Left ventricle myocardium inferior (tissue), 1 donor: ENCODE measurements at regions not wholly inside any gene's neighbourhood (a gene's known extent, or its start where the extent isn't known, plus 50 kb on each side); places are given as distances from the start of the nearest gene placed in this dataset.

ENCODE experiments used
- DNase-seq: peaks from one replicate; pipeline ENCODE4 v3.0.0-alpha.2; 2020
- H3K27ac ChIP-seq: fragments of 200-600 bp; replicated peaks from 2 replicates; pipeline ENCODE4 v1.8.0; 2021
- H3K27me3 ChIP-seq: fragments of 200-600 bp; 2 replicates; pipeline ENCODE4 v1.8.0; 2021; ENCODE audit warnings: low read depth
- H3K36me3 ChIP-seq: fragments of 200-600 bp; 2 replicates; pipeline ENCODE4 v1.8.0; 2021
- H3K4me1 ChIP-seq: fragments of 200-600 bp; 2 replicates; pipeline ENCODE4 v1.8.0; 2021
- H3K4me3 ChIP-seq: fragments of 200-600 bp; 2 replicates; pipeline ENCODE4 v1.8.0; 2021; ENCODE audit warnings: mild to moderate bottlenecking, moderate library complexity
- H3K9me3 ChIP-seq: fragments of 200-600 bp; replicated peaks from 2 replicates; pipeline ENCODE4 v1.8.0; 2021
- intact Hi-C: fragments of 100-400 bp; cut with micrococcal nuclease; formaldehyde crosslinking; loops from one replicate; pipeline ENCODE4 v1.11.0; 2022
- TF ChIP-seq, protein P1 (sequence below): fragments of 200-600 bp; IDR thresholded peaks from 2 replicates; pipeline ENCODE4 v1.8.0; 2021; ENCODE audit warnings: antibody characterized with exemption, mild to moderate bottlenecking, borderline replicate concordance
- donor health status: DM: no; HTN: yes; CAD: no; lungs with severe emphysema.

DNA sequence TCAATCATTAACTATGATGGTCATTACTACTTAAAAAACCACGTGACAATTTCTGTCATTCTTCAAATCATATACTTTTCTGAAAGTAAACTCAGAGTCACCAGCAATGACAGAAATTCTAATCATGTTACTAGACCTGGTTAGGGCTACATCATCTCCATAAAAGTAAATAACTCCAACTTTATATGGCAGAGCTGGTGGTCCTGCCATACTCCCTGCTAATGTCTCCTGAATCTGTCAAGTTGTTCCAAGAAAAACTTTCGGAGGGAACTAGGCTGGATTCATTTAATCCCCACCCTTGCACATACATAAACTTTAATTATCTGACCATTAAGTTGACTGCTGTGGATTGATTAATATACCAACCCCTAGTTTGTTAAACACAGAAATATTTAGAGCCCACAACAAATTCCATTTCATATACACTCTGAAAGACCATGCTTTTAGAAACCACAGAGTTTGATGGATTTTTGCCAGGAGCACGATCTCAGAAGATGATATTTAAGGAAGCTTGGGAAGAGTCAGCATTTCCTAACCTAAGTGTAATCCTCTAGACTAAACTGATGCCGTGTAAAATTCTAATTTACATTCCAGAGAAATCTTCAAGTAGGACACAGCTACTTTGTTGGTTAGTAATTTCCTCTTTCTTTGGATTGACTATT, 577.0 kb downstream of the FAT4 start:
- no peak for DNase-seq

DNA sequence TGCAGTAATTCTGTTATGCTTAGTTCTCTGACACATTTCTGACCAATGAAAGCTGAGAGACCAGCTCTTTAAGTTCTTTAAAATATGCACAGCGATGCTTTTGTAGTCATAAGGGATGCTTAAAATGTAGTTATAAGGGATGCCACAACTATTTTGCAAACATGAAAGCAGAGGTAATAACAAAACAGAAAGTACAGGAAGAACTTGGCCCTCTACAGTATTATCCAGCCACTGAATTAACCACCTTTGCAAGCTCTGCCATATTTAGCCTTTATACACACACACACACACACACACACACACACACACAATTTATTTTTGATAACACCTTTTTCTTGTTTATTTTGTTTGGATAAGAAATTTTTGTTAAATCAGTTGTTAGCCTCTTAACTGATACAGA, 590.0 kb downstream of the FAT4 start:
- intact Hi-C loops: no loop called here
- no peaks in the 10 kb centered on the region for H3K36me3 ChIP-seq
- H3K27ac ChIP-seq: no peak overlapping the region
- H3K4me3 ChIP-seq: no peak overlapping the region
- H3K4me1 ChIP-seq: no peaks in the 10 kb centered on the region
- peaks cover 5% of the 10 kb centered on the region for H3K9me3 ChIP-seq
- TF ChIP-seq, protein P1, sequence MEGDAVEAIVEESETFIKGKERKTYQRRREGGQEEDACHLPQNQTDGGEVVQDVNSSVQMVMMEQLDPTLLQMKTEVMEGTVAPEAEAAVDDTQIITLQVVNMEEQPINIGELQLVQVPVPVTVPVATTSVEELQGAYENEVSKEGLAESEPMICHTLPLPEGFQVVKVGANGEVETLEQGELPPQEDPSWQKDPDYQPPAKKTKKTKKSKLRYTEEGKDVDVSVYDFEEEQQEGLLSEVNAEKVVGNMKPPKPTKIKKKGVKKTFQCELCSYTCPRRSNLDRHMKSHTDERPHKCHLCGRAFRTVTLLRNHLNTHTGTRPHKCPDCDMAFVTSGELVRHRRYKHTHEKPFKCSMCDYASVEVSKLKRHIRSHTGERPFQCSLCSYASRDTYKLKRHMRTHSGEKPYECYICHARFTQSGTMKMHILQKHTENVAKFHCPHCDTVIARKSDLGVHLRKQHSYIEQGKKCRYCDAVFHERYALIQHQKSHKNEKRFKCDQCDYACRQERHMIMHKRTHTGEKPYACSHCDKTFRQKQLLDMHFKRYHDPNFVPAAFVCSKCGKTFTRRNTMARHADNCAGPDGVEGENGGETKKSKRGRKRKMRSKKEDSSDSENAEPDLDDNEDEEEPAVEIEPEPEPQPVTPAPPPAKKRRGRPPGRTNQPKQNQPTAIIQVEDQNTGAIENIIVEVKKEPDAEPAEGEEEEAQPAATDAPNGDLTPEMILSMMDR: no peak
- H3K27me3 ChIP-seq: no peaks in the 10 kb centered on the region
- DNase-seq: no peak

More for the DNA sequence above, 577.0 kb downstream of the FAT4 start:
- H3K9me3 ChIP-seq: peaks cover 5% of the 10 kb centered on the region
- intact Hi-C loops: no loop called here
- H3K27me3 ChIP-seq: no peaks in the 10 kb centered on the region
- no peaks in the 10 kb centered on the region for H3K36me3 ChIP-seq
- TF ChIP-seq, protein P1: no peak
- no peak overlapping the region for H3K4me3 ChIP-seq
- H3K4me1 ChIP-seq: no peaks in the 10 kb centered on the region
- H3K27ac ChIP-seq: no peak overlapping the region

DNA sequence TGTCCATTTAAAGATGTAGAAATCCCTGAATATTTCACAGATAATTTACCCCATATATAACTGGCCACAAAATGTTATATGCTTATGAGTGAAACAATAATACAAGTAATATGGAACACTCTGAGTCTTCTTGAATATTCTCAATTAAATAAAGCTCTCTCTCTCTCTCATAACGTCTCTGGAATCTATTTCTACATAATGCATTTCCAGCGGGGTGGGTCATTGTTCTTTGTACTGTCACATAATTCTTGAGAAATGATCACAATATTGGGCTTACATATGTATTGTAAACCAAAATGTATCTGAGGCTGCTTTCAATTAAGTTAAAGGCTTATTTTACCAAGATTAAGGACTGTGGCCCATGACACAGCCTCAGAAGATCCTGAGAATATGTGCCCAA, 596.3 kb downstream of the FAT4 start:
- no peaks in the 10 kb centered on the region for H3K4me1 ChIP-seq
- TF ChIP-seq, protein P1: no peak

DNA sequence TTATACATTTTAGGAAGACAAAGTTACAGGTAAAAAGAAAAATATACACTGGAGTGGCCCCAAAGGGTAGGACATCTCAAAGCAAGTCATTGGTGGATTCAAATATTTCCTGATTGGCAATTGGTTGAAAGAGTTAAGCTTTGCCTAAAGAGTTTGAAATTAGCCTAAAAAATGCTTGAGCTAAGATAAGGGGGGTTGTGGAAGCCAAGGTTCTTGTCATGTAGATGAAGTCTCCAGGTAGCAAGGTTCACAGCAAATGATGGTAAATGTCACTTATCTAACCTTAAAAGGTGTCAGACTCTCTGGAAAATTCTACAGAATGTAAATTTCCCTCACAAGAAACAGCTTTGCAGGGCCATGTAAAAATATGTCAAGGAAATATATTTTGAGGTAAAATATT, 596.7 kb downstream of the FAT4 start:
- no peaks in the 10 kb centered on the region for H3K36me3 ChIP-seq
- H3K4me1 ChIP-seq: no peaks in the 10 kb centered on the region
- no peaks in the 10 kb centered on the region for H3K9me3 ChIP-seq
- H3K4me3 ChIP-seq: no peak overlapping the region
- no peak for DNase-seq
- intact Hi-C loops: no loop called here
- TF ChIP-seq, protein P1: no peak
- no peak overlapping the region for H3K27ac ChIP-seq
- H3K27me3 ChIP-seq: no peaks in the 10 kb centered on the region

More for the DNA sequence above, 596.3 kb downstream of the FAT4 start:
- no peak overlapping the region for H3K4me3 ChIP-seq
- DNase-seq: no peak
- no peaks in the 10 kb centered on the region for H3K9me3 ChIP-seq
- intact Hi-C loops: no loop called here
- H3K36me3 ChIP-seq: no peaks in the 10 kb centered on the region
- H3K27ac ChIP-seq: no peak overlapping the region
- no peaks in the 10 kb centered on the region for H3K27me3 ChIP-seq

DNA sequence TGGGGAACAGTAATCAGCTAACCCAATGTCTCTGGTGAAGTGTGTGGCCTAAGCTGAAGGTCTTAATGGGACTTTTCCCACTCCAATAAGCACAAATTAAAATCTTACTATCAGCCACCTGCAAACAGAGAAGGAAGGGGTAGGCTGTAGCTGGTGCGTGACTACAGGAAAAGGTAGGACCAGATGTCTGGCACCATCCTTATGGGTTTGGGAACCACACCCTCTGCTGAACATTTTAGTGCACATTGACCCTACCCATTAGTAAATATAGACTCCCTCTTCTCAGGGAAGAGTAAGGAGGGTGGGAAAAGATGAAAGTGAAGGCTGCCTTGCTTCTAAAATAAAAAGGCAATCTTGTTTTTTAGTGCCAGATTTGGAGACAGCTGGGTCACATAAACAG, 602.8 kb downstream of the FAT4 start:
- intact Hi-C loops: no loop called here
- H3K9me3 ChIP-seq: no peaks in the 10 kb centered on the region
- H3K4me1 ChIP-seq: no peaks in the 10 kb centered on the region
- H3K27ac ChIP-seq: no peak overlapping the region
- no peak for DNase-seq
- H3K27me3 ChIP-seq: no peaks in the 10 kb centered on the region
- H3K4me3 ChIP-seq: no peak overlapping the region
- no peaks in the 10 kb centered on the region for H3K36me3 ChIP-seq
- TF ChIP-seq, protein P1: no peak

DNA sequence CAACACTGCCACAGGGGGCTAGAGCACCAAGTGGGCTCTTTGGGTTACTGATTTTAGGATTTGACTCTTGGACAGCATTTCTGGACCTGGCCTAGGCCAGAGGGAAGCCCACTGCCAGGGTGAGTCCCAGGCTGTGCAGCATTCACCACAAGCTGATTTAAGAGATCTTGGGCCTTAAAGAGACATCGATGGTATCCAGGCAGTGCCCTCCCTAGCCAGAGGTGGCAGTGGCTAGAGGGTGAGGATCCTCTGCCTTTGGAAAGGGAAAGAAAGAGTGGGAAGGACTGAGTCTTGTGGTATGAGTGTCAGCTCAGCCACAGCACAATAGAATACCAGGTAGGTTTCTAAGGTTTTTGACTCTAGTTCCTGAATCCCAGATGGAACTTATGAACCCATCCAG, 613.9 kb downstream of the FAT4 start:
- TF ChIP-seq, protein P1: no peak
- DNase-seq: no peak
- no peaks in the 10 kb centered on the region for H3K4me1 ChIP-seq
- no peak overlapping the region for H3K4me3 ChIP-seq
- intact Hi-C loops: no loop called here
- no peak overlapping the region for H3K27ac ChIP-seq
- H3K27me3 ChIP-seq: no peaks in the 10 kb centered on the region
- H3K9me3 ChIP-seq: peaks cover 37% of the 10 kb centered on the region
- H3K36me3 ChIP-seq: no peaks in the 10 kb centered on the region
